ACC112 (cell line): ENCODE measurements at regions not wholly inside any gene's neighbourhood (a gene's known extent, or its start where the extent isn't known, plus 50 kb on each side); places are given as distances from the start of the nearest gene placed in this dataset.

Source experiments
- H2AFZ ChIP-seq: fragments of 200-600 bp; sonication (generic); one replicate; pipeline ENCODE4 v1.6.0; 2017; ENCODE audit warnings: antibody characterized with exemption, low read length; ENCODE audit not compliant: unreplicated experiment
- H3K27ac ChIP-seq: fragments of 200-600 bp; sonication (generic); 2 replicates; pipeline ENCODE4 v1.5.1; 2014; ENCODE audit warnings: low read depth, mild to moderate bottlenecking, antibody characterized with exemption, low read length, moderate library complexity
- H3K27me3 ChIP-seq: fragments of 200-600 bp; sonication (generic); 2 replicates; pipeline ENCODE4 v1.6.1; 2014; ENCODE audit warnings: mild to moderate bottlenecking, antibody characterized with exemption, low read length, moderate library complexity, mixed read lengths; ENCODE audit not compliant: insufficient read depth
- H3K36me3 ChIP-seq: fragments of 200-600 bp; sonication (generic); 2 replicates; pipeline ENCODE4 v1.6.1; 2016; ENCODE audit warnings: mild to moderate bottlenecking, antibody characterized with exemption, low read length, moderate library complexity, mixed read lengths; ENCODE audit not compliant: insufficient read depth
- H3K4me1 ChIP-seq: fragments of 200-600 bp; sonication (generic); one replicate; pipeline ENCODE4 v1.6.1; 2016; ENCODE audit warnings: low read length, mixed read lengths; ENCODE audit not compliant: insufficient read depth, unreplicated experiment, control insufficient read depth
- H3K4me3 ChIP-seq: fragments of 200-600 bp; sonication (generic); 2 replicates; pipeline ENCODE4 v1.5.1; 2014; ENCODE audit warnings: mild to moderate bottlenecking, low read depth, low read length
- H3K79me2 ChIP-seq: fragments of 200-600 bp; sonication (generic); one replicate; pipeline ENCODE4 v1.6.0; 2016; ENCODE audit warnings: low read length; ENCODE audit not compliant: control insufficient read depth, unreplicated experiment, insufficient read depth

GRCh38 chr1:222077206-222077605 lies 335.3 kb upstream of the DUSP10 start:
- Histone ChIP-seq H3K36me3 (no peaks in the 10 kb centered on the region), H3K27me3 (no peaks in the 10 kb centered on the region), H3K79me2 (no peaks in the 10 kb centered on the region), H3K4me1 (peaks cover 23% of the 10 kb centered on the region), H3K27ac (no peak overlapping the region), H3K4me3 (no peak overlapping the region), H2AFZ (no peak overlapping the region)

- Histone ChIP-seq H3K79me2 (no peaks in the 10 kb centered on the region), H3K27me3 (no peaks in the 10 kb centered on the region), H3K27ac (no peak overlapping the region), H3K4me1 (peaks cover 17% of the 10 kb centered on the region), H3K4me3 (no peak overlapping the region), H2AFZ (no peak overlapping the region), H3K36me3 (no peaks in the 10 kb centered on the region)
Measured at GRCh38 chr1:222074317-222074716, 332.4 kb upstream of the DUSP10 start.

DNA sequence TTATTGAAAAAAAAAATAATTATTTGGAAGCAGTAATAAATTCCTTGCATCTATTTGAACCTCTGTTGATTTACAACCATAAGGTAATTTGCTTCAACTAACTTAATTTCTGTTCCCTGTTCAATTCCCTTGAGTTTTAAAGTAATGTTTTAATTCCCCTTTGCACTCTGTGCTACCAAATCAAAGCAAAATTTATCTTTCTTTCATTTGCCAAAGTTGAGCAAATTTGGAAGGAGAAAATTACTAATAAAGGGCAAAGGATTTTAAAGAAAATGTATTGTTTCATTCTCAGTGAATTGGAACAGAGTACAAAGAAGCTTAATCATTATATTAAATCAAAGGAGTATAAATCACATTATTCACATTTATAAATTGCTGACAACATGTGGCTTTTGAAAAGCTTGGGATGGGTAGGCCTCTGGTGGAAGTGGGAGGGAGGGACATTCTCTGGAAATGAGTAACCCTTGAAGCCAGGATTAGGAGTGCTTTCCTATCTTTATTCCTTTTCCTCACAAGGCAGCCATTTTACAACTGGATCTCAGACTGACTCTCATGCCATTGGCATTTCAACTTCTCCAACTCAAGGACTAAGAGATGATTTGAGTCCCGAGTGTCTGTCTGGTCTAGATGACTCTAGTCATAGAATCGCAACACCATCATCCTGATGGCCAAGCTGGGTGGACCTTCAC lies 331.6 kb upstream of the DUSP10 start:
- H2AFZ ChIP-seq = peak overlapping the region; percentile 93
- H3K27me3 ChIP-seq = no peaks in the 10 kb centered on the region
- no peaks in the 10 kb centered on the region for H3K36me3 ChIP-seq
- H3K27ac ChIP-seq = no peak overlapping the region
- no peak overlapping the region for H3K4me3 ChIP-seq
- H3K79me2 ChIP-seq = no peaks in the 10 kb centered on the region
- H3K4me1 ChIP-seq = peaks cover 11% of the 10 kb centered on the region

DNA sequence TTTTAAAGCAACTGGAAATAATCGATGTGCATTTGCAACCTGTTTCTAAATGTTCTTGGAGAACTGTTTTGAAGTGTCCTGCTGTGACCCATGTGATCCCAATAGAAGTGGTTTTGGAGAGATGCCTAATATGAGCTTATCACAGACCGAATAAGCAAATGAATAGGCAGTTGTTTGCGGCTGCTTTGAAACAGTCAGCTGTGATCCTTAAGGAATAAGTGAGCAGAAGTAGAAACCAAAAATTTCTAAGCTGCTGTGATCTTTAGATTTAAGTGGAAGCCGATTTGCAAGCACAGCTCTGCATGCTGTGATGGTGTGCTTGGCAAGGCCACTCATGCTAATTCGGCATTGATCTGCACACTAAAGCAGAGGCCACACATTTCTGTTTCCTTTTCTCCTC lies 329.5 kb upstream of the DUSP10 start:
- no peak overlapping the region for H2AFZ ChIP-seq
- no peak overlapping the region for H3K27ac ChIP-seq
- peaks cover 6% of the 10 kb centered on the region for H3K4me1 ChIP-seq
- H3K79me2 ChIP-seq = no peaks in the 10 kb centered on the region
- no peaks in the 10 kb centered on the region for H3K27me3 ChIP-seq
- no peak overlapping the region for H3K4me3 ChIP-seq
- H3K36me3 ChIP-seq = no peaks in the 10 kb centered on the region

GRCh38 chr1:222068937-222069336 lies 327.0 kb upstream of the DUSP10 start:
- H3K27me3 ChIP-seq = no peaks in the 10 kb centered on the region
- no peaks in the 10 kb centered on the region for H3K36me3 ChIP-seq
- H2AFZ ChIP-seq = no peak overlapping the region
- no peak overlapping the region for H3K27ac ChIP-seq
- no peaks in the 10 kb centered on the region for H3K79me2 ChIP-seq
- H3K4me1 ChIP-seq = peaks cover 4% of the 10 kb centered on the region
- no peak overlapping the region for H3K4me3 ChIP-seq

DNA sequence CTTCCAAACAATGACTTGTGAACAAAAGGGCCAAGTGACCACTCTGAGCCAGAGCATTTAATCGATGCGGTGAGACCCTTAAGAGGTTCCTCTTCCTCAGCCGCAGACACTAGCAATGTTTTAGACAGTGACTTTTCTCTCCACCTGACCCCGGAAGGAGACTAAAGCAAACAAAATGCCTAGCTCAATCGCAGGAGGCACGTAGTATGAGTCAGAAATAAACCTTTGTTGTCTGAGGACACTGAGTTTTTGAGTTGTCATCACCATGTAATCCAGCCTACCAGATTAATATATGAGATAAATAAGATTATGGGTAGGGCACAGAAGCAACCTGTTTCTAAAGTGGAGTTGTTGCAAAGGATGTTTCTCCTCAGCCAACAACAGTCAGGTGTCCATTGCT lies 326.2 kb upstream of the DUSP10 start:
- Histone ChIP-seq H3K27me3 (no peaks in the 10 kb centered on the region), H3K4me1 (no peaks in the 10 kb centered on the region)

DNA sequence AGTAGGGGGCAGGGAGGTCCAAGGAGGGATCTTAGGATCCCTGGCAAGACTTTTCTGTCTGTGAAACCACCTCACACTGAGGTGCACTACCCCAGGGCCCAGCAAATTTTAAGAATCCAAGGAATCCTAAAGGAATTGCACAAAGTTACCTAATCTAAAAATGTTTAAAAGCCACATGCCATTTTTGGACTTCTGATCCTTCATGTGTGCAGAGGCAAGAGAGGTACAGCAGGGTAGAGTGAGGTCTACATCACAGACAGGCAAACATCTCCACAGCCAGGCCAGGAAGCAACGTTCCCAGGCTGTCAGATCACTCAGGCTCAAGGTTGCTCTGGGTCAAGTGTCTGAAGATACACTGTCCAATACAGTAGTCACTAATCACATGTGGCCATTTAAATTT lies 324.6 kb upstream of the DUSP10 start:
- H3K79me2 ChIP-seq = no peaks in the 10 kb centered on the region
- no peaks in the 10 kb centered on the region for H3K27me3 ChIP-seq
- no peak overlapping the region for H2AFZ ChIP-seq
- H3K27ac ChIP-seq = no peak overlapping the region
- no peaks in the 10 kb centered on the region for H3K36me3 ChIP-seq
- H3K4me1 ChIP-seq = no peaks in the 10 kb centered on the region
- H3K4me3 ChIP-seq = no peak overlapping the region

More for the DNA sequence above, 326.2 kb upstream of the DUSP10 start:
- Histone ChIP-seq H3K36me3 (no peaks in the 10 kb centered on the region), H3K4me3 (no peak overlapping the region), H3K27ac (no peak overlapping the region), H3K79me2 (no peaks in the 10 kb centered on the region), H2AFZ (no peak overlapping the region)

- Histone ChIP-seq H3K27me3 (no peaks in the 10 kb centered on the region), H3K27ac (peak overlapping the region; percentile 65), H3K79me2 (no peaks in the 10 kb centered on the region), H2AFZ (no peak overlapping the region), H3K36me3 (no peaks in the 10 kb centered on the region), H3K4me1 (no peaks in the 10 kb centered on the region), H3K4me3 (no peak overlapping the region)
Measured at GRCh38 chr1:222065234-222065633, 323.3 kb upstream of the DUSP10 start.

DNA sequence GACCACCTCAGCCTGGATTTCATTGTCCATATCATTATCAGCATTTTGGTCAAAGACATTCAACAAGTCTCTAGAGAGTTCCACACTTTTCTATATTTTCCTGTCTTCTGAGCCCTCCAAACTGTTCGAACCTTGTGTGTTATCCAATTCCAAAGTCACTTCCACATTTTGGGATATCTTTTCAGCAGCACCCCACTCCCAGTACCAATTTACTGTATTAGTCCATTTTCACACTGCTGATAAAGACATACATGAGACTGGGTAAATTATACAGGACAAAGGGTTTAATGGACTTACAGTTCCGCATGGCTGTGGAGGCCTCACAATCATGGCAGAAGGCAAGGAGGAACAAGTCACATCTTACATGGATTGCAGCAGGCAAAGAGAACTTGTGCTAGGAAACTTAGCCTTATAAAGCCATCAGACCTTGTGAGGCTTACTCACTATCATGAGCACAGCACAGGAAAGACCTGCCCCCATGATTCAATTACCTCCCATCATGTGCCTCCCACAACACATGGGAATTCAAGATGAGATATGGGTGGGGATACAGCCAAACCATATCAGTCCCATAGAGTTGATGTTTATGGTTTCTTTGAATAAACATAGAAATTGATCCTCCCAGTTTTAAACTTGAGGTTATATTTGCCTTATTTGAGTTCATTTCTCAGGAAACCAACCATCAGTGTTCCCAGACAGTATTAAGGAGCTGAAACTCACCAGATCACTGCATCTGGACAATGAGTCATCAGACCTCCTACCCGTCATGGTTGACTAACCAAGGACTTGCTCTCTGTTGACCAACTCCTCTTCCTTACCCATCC lies 322.7 kb upstream of the DUSP10 start:
- Histone ChIP-seq H3K4me1 (no peaks in the 10 kb centered on the region), H3K27ac (peak overlapping the region; percentile 65), H3K79me2 (no peaks in the 10 kb centered on the region), H3K27me3 (no peaks in the 10 kb centered on the region), H3K4me3 (no peak overlapping the region), H3K36me3 (no peaks in the 10 kb centered on the region), H2AFZ (no peak overlapping the region)

DNA sequence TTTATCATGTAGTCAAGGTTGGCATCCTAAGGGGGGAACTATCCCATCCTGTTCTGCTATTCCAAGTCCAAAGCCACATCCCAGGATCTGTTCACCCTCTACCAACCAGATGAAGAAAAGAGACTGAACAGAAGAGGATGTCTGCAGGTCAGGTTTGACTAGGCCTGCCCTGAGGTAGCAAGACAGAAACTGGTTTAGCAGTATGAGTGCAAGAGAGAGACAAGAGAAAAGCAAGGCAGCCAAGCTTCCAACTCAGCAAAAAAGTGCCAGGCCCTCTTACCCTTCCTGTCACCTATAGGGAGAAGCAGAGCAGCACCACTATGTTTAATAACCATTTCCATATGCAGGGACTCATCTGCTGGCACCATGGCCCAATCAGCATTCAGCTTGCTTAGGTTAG lies 320.8 kb upstream of the DUSP10 start:
- Histone ChIP-seq H3K36me3 (no peaks in the 10 kb centered on the region), H3K4me3 (no peak overlapping the region), H3K27me3 (no peaks in the 10 kb centered on the region), H3K79me2 (no peaks in the 10 kb centered on the region), H3K27ac (no peak overlapping the region), H2AFZ (no peak overlapping the region), H3K4me1 (no peaks in the 10 kb centered on the region)
